ENCODE measurements at regions not wholly inside any gene's neighbourhood (a gene's known extent, or its start where the extent isn't known, plus 50 kb on each side); places are given as distances from the start of the nearest gene placed in this dataset.

GRCh38 chr4:31111790-31112189 lies 391.6 kb downstream of the PCDH7 start:
- TF ChIP-seq POLR2A (IDR thresholded peaks at IDR 0.05) (no peak), CTCF (IDR thresholded peaks at IDR 0.05) (no peak), POLR2AphosphoS5 (IDR thresholded peaks at IDR 0.05) (no peak)
